Activated CD4-positive, alpha-beta memory T cell treated with anti-CD3 and anti-CD28 coated beads, Interleukin-2, amount 10 ng/mL, durations not matched to agents 7 days and 5 days (primary cell): ENCODE measurements at regions not wholly inside any gene's neighbourhood (a gene's known extent, or its start where the extent isn't known, plus 50 kb on each side); places are given as distances from the start of the nearest gene placed in this dataset.
"Not testable (repeated sequence)": the region's sequence is repeated elsewhere in the genome, so short reads cannot be mapped to it uniquely, and the experiment has no call there.

Experiments
- CTCF ChIA-PET: fragments of 350-600 bp; sonication (Branson Sonifier 250); formaldehyde crosslinking; loops from one replicate; lab custom pipeline; 2021; ENCODE audit warnings: antibody characterized with exemption, inconsistent platforms; lab: Charles Lee
- POLR2A ChIA-PET: fragments of 350-600 bp; sonication (Branson Sonifier 250); formaldehyde crosslinking; loops from one replicate; lab custom pipeline; 2021; ENCODE audit warnings: antibody characterized with exemption; lab: Charles Lee
- DNase-seq: peaks from one replicate; pipeline ENCODE4 v3.0.0-alpha.2; 2020
- H3K27ac Mint-ChIP-seq: one replicate; pipeline ENCODE4 v1.8.0; 2021; ENCODE audit warnings: mild to moderate bottlenecking, mixed read lengths
- H3K27me3 Mint-ChIP-seq: one replicate; pipeline ENCODE4 v1.8.0; 2021; ENCODE audit warnings: mixed read lengths
- H3K36me3 Mint-ChIP-seq: one replicate; pipeline ENCODE4 v1.8.0; 2021; ENCODE audit warnings: low read depth, mixed read lengths
- H3K4me1 Mint-ChIP-seq: one replicate; pipeline ENCODE4 v1.8.0; 2021; ENCODE audit warnings: mixed read lengths
- H3K4me3 Mint-ChIP-seq: one replicate; pipeline ENCODE4 v1.8.0; 2021; ENCODE audit warnings: mild to moderate bottlenecking, mixed read lengths
- H3K9me3 Mint-ChIP-seq: one replicate; pipeline ENCODE4 v1.8.0; 2021; ENCODE audit warnings: mixed read lengths

GRCh38 chr15:75116143-75116542 lies 85.5 kb upstream of the C15orf39 start:
- CTCF ChIA-PET, result interaction anchor here (0.6 kb wide), 1 partner anchor 241 kb away, joined by 3 read pairs; no protein-coding TSS in a partner anchor
- peaks cover 13% of the 10 kb centered on the region for H3K4me1 Mint-ChIP-seq
- H3K36me3 Mint-ChIP-seq, result peaks cover 31% of the 10 kb centered on the region
- POLR2A ChIA-PET, H3K4me3 Mint-ChIP-seq, DNase-seq, H3K27ac Mint-ChIP-seq: not testable (repeated sequence)
- H3K27me3 Mint-ChIP-seq, result peaks cover 20% of the 10 kb centered on the region
- H3K9me3 Mint-ChIP-seq, result peaks cover 32% of the 10 kb centered on the region

- Mint-ChIP-seq H3K27ac (no peak overlapping the region), H3K27me3 (peaks cover 19% of the 10 kb centered on the region), H3K36me3 (peaks cover 19% of the 10 kb centered on the region), H3K4me1 (peaks cover 7% of the 10 kb centered on the region), H3K4me3 (no peak overlapping the region), H3K9me3 (peaks cover 26% of the 10 kb centered on the region)
- ChIA-PET CTCF (no interaction called here), POLR2A (no interaction called here)
- DNase-seq, result no peak
Observed at GRCh38 chr15:75117993-75118392, 83.7 kb upstream of the C15orf39 start.

GRCh38 chr15:75119312-75119711 lies 82.4 kb upstream of the C15orf39 start:
- peaks cover 17% of the 10 kb centered on the region for H3K27me3 Mint-ChIP-seq
- H3K4me3 Mint-ChIP-seq, DNase-seq, H3K4me1 Mint-ChIP-seq, CTCF ChIA-PET, H3K27ac Mint-ChIP-seq, H3K36me3 Mint-ChIP-seq, POLR2A ChIA-PET: not testable (repeated sequence)
- peaks cover 17% of the 10 kb centered on the region for H3K9me3 Mint-ChIP-seq

GRCh38 chr15:75121491-75121890 lies 80.2 kb upstream of the C15orf39 start:
- peaks cover 8% of the 10 kb centered on the region for H3K9me3 Mint-ChIP-seq
- H3K36me3 Mint-ChIP-seq, result no peaks in the 10 kb centered on the region
- no peak for DNase-seq
- POLR2A ChIA-PET, result interaction anchor here (0.7 kb wide), 1 partner anchor 82 kb away, joined by 3 read pairs; no protein-coding TSS in a partner anchor
- no peak overlapping the region for H3K4me3 Mint-ChIP-seq
- CTCF ChIA-PET, result no interaction called here
- peaks cover 17% of the 10 kb centered on the region for H3K27me3 Mint-ChIP-seq
- H3K4me1 Mint-ChIP-seq, result peaks cover 4% of the 10 kb centered on the region
- H3K27ac Mint-ChIP-seq, result no peak overlapping the region

- H3K4me3 Mint-ChIP-seq, result no peak overlapping the region
- no peaks in the 10 kb centered on the region for H3K9me3 Mint-ChIP-seq
- ChIA-PET CTCF (interaction anchor here (1.1 kb wide), 1 partner anchor 15 kb away, joined by 3 read pairs; no protein-coding TSS in a partner anchor), POLR2A (interaction anchor here (1.2 to 2.1 kb wide), 2 partner anchors 12 to 15 kb away, joined by 3 to 4 read pairs; no protein-coding TSS in a partner anchor)
- peaks cover 15% of the 10 kb centered on the region for H3K27me3 Mint-ChIP-seq
- H3K27ac Mint-ChIP-seq, result no peak overlapping the region
- DNase-seq, result no peak
- H3K36me3 Mint-ChIP-seq, result no peaks in the 10 kb centered on the region
- peaks cover 9% of the 10 kb centered on the region for H3K4me1 Mint-ChIP-seq
Observed at GRCh38 chr15:75123395-75123794, 78.3 kb upstream of the C15orf39 start.

- H3K36me3 Mint-ChIP-seq, result not testable (repeated sequence)
- H3K4me1 Mint-ChIP-seq, result peaks cover 16% of the 10 kb centered on the region
- POLR2A ChIA-PET, result interaction anchor here (1.2 kb wide), 1 partner anchor 13 kb away, joined by 3 read pairs; no protein-coding TSS in a partner anchor
Observed at GRCh38 chr15:75124278-75124677, 77.4 kb upstream of the C15orf39 start.

GRCh38 chr15:75125935-75126334 lies 75.7 kb upstream of the C15orf39 start:
- ChIA-PET CTCF (interaction anchor here (1.7 kb wide), 1 partner anchor 83 kb away, joined by 6 read pairs; no protein-coding TSS in a partner anchor), POLR2A (interaction anchor here (1.0 kb wide), 1 partner anchor 16 kb away, joined by 3 read pairs; no protein-coding TSS in a partner anchor)
- peaks cover 31% of the 10 kb centered on the region for H3K4me1 Mint-ChIP-seq
- no peaks in the 10 kb centered on the region for H3K9me3 Mint-ChIP-seq
- no peak overlapping the region for H3K27ac Mint-ChIP-seq
- DNase-seq, result no peak
- no peak overlapping the region for H3K4me3 Mint-ChIP-seq
- H3K36me3 Mint-ChIP-seq, result no peaks in the 10 kb centered on the region
- H3K27me3 Mint-ChIP-seq, result peaks cover 26% of the 10 kb centered on the region

More at GRCh38 chr15:75124278-75124677, 77.4 kb upstream of the C15orf39 start:
- peaks cover 15% of the 10 kb centered on the region for H3K27me3 Mint-ChIP-seq
- CTCF ChIA-PET, result interaction anchor here (1.7 kb wide), 1 partner anchor 81 kb away, joined by 6 read pairs; no protein-coding TSS in a partner anchor
- H3K27ac Mint-ChIP-seq, DNase-seq, H3K9me3 Mint-ChIP-seq, H3K4me3 Mint-ChIP-seq: not testable (repeated sequence)

GRCh38 chr15:75126864-75127580 lies 74.7 kb upstream of the C15orf39 start:
- peaks cover 37% of the 10 kb centered on the region for H3K4me1 Mint-ChIP-seq
- no peaks in the 10 kb centered on the region for H3K36me3 Mint-ChIP-seq
- H3K9me3 Mint-ChIP-seq, result no peaks in the 10 kb centered on the region
- ChIA-PET CTCF (no interaction called here), POLR2A (interaction anchor here (1.0 kb wide), 1 partner anchor 18 kb away, joined by 3 read pairs; no protein-coding TSS in a partner anchor)
- no peak overlapping the region for H3K27ac Mint-ChIP-seq
- no peak for DNase-seq
- peaks cover 28% of the 10 kb centered on the region for H3K27me3 Mint-ChIP-seq
- no peak overlapping the region for H3K4me3 Mint-ChIP-seq

GRCh38 chr15:75129788-75130187 lies 71.9 kb upstream of the C15orf39 start:
- Mint-ChIP-seq H3K27me3 (peaks cover 35% of the 10 kb centered on the region), H3K9me3 (no peaks in the 10 kb centered on the region), H3K36me3 (no peaks in the 10 kb centered on the region), H3K4me3 (no peak overlapping the region), H3K4me1 (peaks cover 33% of the 10 kb centered on the region), H3K27ac (no peak overlapping the region)
- DNase-seq, result no peak
- ChIA-PET POLR2A (interaction anchor here (0.6 to 2.2 kb wide), 7 partner anchors 21 to 798 kb away, joined by 3 to 13 read pairs (median 5); partner anchors contain the start of genes C15orf39 and PPCDC), CTCF (interaction anchor here (1.1 to 1.9 kb wide), 5 partner anchors 21 to 228 kb away, joined by 3 to 5 read pairs (median 4); partner anchors contain the start of gene C15orf39)

- Mint-ChIP-seq H3K4me1 (peaks cover 33% of the 10 kb centered on the region), H3K27me3 (peaks cover 46% of the 10 kb centered on the region), H3K36me3 (peaks cover 3% of the 10 kb centered on the region), H3K9me3 (no peaks in the 10 kb centered on the region), H3K27ac (peak overlapping the region; percentile 40), H3K4me3 (peak overlapping the region; percentile 66)
- POLR2A ChIA-PET, result interaction anchor here (1.0 to 2.2 kb wide), 7 partner anchors 23 to 108 kb away, joined by 3 to 13 read pairs (median 6); partner anchors contain the start of genes C15orf39 and PPCDC
- CTCF ChIA-PET, result interaction anchor here (0.5 to 1.0 kb wide), 2 partner anchors 65 to 108 kb away, joined by 3 read pairs; partner anchors contain the start of gene PPCDC
- no peak for DNase-seq
Observed at GRCh38 chr15:75131269-75131643, 70.4 kb upstream of the C15orf39 start.

- ChIA-PET CTCF (no interaction called here), POLR2A (no interaction called here)
- Mint-ChIP-seq H3K36me3 (peaks cover 3% of the 10 kb centered on the region), H3K4me1 (peaks cover 16% of the 10 kb centered on the region), H3K9me3 (no peaks in the 10 kb centered on the region), H3K4me3 (no peak overlapping the region), H3K27ac (no peak overlapping the region), H3K27me3 (peaks cover 39% of the 10 kb centered on the region)
- DNase-seq, result no peak
Observed at GRCh38 chr15:75134748-75135147, 66.9 kb upstream of the C15orf39 start.

GRCh38 chr15:75136118-75136517 lies 65.6 kb upstream of the C15orf39 start:
- POLR2A ChIA-PET, result no interaction called here
- Mint-ChIP-seq H3K27ac (no peak overlapping the region), H3K9me3 (peaks cover 8% of the 10 kb centered on the region), H3K4me1 (peaks cover 4% of the 10 kb centered on the region), H3K27me3 (peaks cover 36% of the 10 kb centered on the region), H3K4me3 (no peak overlapping the region), H3K36me3 (peaks cover 9% of the 10 kb centered on the region)
- no peak for DNase-seq
- CTCF ChIA-PET, result no interaction called here

GRCh38 chr15:75136758-75137157 lies 64.9 kb upstream of the C15orf39 start:
- Mint-ChIP-seq H3K36me3 (peaks cover 10% of the 10 kb centered on the region), H3K4me1 (no peaks in the 10 kb centered on the region), H3K27ac (no peak overlapping the region), H3K4me3 (no peak overlapping the region), H3K9me3 (peaks cover 8% of the 10 kb centered on the region), H3K27me3 (peaks cover 33% of the 10 kb centered on the region)
- ChIA-PET CTCF (no interaction called here), POLR2A (no interaction called here)
- DNase-seq, result no peak
